CD4-positive, alpha-beta T cell treated with Interleukin-12 subunit alpha and Interleukin-12 subunit beta, for 1 hour (primary cell): ENCODE measurements at regions not wholly inside any gene's neighbourhood (a gene's known extent, or its start where the extent isn't known, plus 50 kb on each side); places are given as distances from the start of the nearest gene placed in this dataset.

Experiments
- DNase-seq: peaks from one replicate; pipeline ENCODE4 v3.0.0-alpha.2; 2020

- DNase-seq = no peak
Measured at GRCh38 chr18:61616111-61616610, 276.6 kb downstream of the RNF152 start.

- DNase-seq = no peak
Measured at GRCh38 chr18:61612517-61612916, 279.3 kb downstream of the CDH20 start.

GRCh38 chr18:61609131-61609530 lies 275.9 kb downstream of the CDH20 start:
- DNase-seq = no peak

GRCh38 chr18:61608316-61608715 lies 275.1 kb downstream of the CDH20 start:
- DNase-seq = no peak

- DNase-seq = no peak
Measured at GRCh38 chr18:61607867-61608266, 274.6 kb downstream of the CDH20 start.

- no peak for DNase-seq
Measured at GRCh38 chr18:61606759-61607158, 273.5 kb downstream of the CDH20 start.

- no peak for DNase-seq
Measured at GRCh38 chr18:61606068-61606660, 272.9 kb downstream of the CDH20 start.

GRCh38 chr18:61605376-61606067 lies 272.3 kb downstream of the CDH20 start:
- DNase-seq = no peak
